ENCODE measurements at regions not wholly inside any gene's neighbourhood (a gene's known extent, or its start where the extent isn't known, plus 50 kb on each side); places are given as distances from the start of the nearest gene placed in this dataset.

DNA sequence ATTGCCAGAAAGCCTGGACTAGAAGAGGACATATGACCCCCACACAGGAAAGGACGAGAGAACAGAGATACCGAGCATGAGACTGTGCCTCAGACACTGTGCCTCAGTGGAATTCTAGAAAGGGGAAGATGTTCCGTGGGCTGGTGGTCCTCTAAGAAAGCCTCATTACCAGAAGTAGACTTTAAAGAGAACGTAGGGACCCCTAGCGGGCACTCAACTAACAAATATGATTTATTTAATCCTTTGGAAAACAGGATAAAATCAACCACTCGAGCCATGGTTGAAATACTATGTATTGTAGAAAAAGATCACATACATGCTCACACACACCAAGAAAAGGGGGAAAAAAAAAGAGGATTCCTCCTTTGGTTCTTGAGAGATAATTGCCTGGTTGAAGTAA, 701.2 kb upstream of the SORCS1 start:
- DNase-seq = no peak

- no peak for DNase-seq
Measured at GRCh38 chr10:107859065-107859464, 694.6 kb upstream of the SORCS1 start.

DNA sequence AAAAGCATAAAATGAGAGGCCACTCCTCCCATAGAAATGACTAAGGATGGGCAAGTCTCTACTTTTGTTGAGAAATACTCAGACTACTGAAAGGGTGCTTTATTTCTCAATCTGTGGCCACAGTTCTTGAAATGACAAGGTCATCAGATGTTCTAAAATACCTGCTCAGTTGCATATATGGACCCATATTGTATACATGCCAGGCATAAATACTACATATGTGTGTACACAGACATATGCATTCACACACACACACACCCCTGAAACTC, 691.5 kb upstream of the SORCS1 start:
- DNase-seq = no peak

DNA sequence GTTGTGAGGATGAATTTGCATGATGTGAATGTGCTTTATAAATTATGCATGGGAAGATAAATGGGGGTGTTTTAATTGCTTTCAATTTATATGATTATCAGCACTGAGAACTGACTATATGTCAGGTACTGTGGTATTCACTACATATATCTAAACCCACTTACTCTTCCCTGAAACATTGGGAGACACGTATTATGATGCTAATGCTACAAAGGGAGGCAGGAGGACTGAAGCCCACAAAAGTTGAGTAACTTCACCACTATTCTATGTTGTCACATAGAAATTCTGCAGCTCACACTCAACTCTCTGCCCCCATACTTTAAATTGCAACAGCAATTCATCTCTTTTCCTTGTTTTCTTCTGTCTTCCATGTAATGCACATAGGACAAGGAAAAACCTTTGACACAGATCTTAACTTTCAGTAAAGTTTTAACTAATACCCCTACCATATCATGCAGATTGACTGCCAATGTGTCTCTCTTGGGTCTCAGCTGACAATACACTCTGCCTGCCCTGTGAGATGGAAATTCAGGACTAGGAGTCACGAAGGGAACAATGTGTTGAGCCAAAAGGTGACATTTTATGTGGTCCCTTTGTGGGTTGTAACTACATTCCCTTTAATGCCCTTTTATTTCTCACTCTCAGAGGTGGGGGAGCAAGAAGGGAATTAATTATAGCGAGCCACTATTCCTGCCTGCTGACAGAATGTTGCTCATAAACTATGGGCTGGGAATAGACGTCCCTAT, 691.0 kb upstream of the SORCS1 start:
- no peak for DNase-seq

GRCh38 chr10:107848726-107849360, 684.3 kb upstream of the SORCS1 start:
- DNase-seq = no peak

- no peak for DNase-seq
Measured at GRCh38 chr10:107847620-107848019, 683.1 kb upstream of the SORCS1 start.

DNA sequence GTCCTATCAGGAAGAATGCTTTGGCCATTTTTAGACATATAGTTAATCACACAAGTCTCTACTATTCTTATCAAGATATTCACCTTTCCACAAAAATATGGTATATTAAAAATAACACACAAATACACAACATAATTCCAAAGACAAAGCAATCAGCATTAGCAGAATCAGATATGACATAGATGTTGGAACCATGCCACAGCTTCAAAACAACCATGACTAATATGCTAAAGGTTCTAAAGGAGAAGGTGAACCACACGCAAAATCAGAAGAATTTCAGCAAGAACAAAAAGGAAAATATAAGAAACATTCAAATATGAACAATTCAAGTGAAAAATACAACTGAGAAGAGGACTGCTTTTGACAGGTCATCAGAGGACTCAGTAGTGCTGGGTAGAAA, 670.2 kb upstream of the SORCS1 start:
- DNase-seq = no peak

DNA sequence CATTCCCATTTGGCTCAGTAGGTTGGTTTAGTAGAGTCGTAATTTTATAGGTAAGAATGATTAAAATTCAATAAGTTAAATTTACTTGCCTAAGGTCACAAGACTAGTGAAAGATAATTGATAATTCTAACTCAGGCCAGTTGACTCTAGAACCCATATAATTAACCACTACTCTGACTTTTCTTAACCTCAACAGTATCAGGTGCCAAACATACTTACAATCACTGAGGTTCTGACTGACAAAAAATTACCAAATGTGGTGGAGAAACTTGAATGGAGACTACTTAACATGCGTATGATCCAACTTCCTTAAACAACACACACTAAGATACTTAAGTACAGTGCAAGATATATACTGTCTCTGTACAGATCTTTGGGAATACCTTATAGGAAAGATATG, 667.3 kb upstream of the SORCS1 start:
- no peak for DNase-seq

- no peak for DNase-seq
Measured at GRCh38 chr10:107829161-107829560, 664.7 kb upstream of the SORCS1 start.

DNA sequence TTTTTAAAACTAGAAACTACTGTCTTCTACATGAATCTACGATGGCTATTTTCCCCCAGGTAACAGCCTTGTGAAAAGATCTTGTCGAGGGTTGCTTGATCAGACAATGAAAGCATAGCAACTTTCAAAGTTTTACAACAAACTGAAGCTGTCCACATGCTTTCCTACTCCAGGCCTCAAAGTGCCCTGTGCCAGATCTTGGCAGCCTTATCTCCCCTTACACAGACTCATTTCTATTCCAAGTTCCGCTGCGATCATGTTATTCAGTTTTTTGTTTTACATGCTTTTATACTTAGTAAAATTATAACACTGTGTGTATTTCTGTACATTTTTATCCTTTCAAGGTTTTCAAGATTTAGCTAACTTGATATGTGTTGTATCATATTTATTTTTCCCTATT, 661.7 kb upstream of the SORCS1 start:
- no peak for DNase-seq

GRCh38 chr10:107814865-107815487, 650.5 kb upstream of the SORCS1 start:
- no peak for DNase-seq

- no peak for DNase-seq
Measured at GRCh38 chr10:107813451-107814162, 649.1 kb upstream of the SORCS1 start.

DNA sequence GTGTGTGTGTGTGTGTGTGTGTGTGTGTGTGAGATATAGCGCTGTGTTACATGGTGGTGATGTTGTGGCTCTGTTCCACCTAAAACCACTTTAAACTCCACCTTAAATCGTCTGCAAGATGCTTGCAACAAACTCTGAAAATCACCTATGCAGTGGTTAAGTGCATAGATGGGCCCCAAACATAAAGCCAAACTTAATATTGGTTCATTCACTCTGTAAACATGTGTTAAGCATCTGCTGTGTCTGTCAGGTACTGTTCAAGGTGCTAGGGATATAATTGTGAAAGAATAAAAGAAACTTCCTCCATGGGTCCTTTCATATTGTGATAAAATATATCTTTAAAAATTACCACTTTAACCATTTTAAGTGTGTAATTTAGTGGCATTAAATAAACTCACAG, 645.4 kb upstream of the SORCS1 start:
- DNase-seq = no peak

GRCh38 chr10:107807836-107808235, 643.3 kb upstream of the SORCS1 start:
- DNase-seq = no peak

GRCh38 chr10:107806026-107806425, 641.5 kb upstream of the SORCS1 start:
- DNase-seq = no peak

GRCh38 chr10:107803546-107803945, 639.0 kb upstream of the SORCS1 start:
- DNase-seq = no peak

DNA sequence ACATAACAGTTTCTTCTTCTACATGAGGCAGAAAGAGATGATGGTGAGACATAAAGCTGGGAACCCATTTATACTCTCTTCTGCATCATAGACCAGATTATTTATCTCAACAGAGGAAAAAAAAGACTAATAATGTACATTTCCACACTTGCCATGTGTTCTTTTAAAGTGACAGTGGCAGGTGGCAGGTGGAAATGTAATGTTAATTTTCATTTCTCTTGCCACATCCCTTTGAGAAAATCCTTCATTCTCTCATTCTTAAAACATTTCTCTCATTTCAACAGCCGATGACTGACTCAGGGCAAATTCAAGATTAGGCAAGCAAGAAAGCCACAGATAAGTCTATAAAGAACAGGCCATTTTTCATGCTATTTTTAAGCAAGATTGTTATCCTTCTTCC, 635.6 kb upstream of the SORCS1 start:
- DNase-seq = no peak

DNA sequence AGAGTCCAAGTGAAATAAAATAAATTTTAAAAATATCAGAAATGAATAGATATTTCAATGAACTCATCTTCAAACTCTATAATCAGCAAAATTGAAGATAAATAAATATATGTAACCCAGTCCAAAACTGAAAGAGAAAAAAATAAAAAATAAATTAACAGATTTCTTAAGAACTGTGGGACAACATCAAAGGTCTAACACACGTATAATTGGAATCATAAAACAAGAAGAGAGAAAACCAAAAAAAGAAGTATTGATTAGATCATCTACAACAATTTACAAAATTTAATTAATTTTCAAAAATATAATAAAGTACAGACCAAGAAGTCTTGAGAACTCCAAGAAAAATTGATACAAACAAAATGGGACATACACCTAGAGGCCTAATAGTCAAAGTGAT, 625.8 kb upstream of the SORCS1 start:
- no peak for DNase-seq

DNA sequence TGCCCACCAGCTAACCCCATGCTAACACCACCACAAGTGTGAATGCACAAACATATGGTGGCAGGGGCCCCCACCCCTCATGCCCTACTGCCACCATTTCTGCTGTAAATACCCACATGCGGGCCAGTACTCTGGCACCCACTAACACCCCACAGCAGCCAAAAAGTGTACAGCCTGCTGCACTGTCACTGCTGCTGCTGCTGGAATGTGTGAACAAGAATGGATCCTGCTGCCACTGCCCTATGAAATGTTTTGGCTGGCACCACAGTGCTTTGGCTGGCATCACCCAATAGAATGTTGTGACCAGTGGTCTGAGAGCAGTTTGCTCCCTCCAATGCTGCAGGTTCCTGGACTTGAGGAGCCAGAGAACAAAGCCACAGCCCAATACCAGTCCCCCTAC, 606.6 kb upstream of the SORCS1 start:
- DNase-seq = no peak

GRCh38 chr10:107767185-107767584, 602.7 kb upstream of the SORCS1 start:
- DNase-seq = no peak

DNA sequence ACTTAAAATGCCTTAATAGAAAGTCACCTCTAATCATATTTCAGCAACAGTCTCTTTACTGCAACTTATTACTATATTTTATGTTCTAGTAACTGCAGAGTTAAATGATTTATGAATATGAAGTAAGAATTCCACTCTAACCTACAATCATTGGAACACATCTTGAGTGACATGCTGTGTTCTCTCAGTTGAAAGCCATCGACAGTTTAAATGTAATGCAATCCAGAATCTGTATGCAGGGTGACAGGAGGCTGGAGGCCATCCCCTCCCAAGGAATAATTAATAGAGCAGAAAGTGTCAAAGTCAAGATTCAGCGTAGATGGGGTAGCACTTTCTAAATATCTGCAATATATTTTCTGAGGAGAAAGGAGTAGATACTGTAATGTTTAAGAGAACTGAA, 590.3 kb upstream of the SORCS1 start:
- DNase-seq = no peak

DNA sequence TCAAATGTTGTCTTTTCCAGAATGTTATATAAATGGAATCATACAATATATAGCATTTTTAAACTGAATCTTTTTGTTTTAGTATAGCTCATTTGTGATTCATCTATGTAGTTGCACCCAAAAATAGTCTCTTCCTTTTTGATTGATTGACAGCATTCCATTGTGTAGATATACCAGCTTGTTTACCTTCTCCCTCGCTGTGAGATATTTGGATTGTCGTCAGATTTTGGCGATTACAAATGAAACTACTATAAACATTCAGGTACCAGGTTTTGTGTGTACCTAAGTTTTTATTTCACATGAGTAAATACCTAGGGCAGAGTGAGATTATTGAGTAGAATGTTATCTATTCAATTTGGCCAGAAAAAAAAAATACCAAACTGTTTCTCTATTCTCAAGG, 584.7 kb upstream of the SORCS1 start:
- DNase-seq = no peak

DNA sequence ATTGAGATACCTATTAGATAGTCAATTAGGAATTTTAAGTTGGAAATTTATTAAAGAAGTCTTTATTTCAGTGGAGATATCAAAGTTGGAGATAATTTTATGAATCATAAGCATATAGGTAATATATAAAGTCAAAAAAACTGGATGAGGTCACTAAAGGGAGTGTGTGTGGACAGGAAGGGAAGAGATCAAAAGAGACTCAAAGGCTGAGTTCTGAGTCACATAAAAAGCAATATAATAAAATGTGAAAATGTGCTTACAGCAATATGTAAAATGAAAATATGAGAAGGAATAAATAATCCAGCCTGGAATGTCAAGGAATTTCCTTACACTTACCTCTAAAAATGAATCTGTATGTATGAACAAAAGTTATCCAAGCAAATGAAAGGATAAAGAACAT, 583.3 kb upstream of the SORCS1 start:
- DNase-seq = no peak

DNA sequence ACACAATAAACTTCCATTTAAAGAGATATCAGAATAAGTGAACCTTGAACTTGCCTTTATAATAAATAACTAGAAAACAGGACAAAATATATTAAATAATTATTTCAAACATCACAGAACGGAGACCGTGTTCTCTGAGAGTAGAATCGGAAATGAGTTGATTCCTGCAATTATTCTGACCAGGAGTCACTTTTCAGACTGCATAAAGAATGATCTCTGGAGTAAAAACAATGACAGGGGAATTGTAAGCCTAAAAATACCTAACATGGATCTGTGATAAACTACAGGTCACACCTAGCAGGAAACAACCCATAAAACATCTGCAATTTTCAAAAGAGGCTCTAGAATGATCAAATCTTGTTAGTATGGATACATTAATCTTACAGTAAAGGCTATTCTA, 577.5 kb upstream of the SORCS1 start:
- no peak for DNase-seq

Measured in cerebellar nuclear complex (tissue), 1 donor.